PC-3 (cell line): ENCODE measurements at regions not wholly inside any gene's neighbourhood (a gene's known extent, or its start where the extent isn't known, plus 50 kb on each side); places are given as distances from the start of the nearest gene placed in this dataset.

ENCODE experiments used
- ATAC-seq: fragments of 200-7000 bp; cut with Tn5 transposase; 2 replicates; pipeline ENCODE4 v1.9.1; 2020; ENCODE audit warnings: mild to moderate bottlenecking, moderate library complexity
- BruUV-seq: library from RNA; stranded (reverse); fragments of 400-500 nt; replicated peaks from 2 replicates; lab custom pipeline; 2021; lab: Mats Ljungman, UMichigan
- CTCF ChIA-PET: fragments of 300-600 bp; sonication (Branson Sonifier 250); formaldehyde crosslinking; loops from one replicate; lab custom pipeline; 2022; ENCODE audit warnings: antibody characterized with exemption; lab: Charles Lee
- POLR2A ChIA-PET: fragments of 300-600 bp; sonication (Branson Sonifier 250); formaldehyde crosslinking; loops from one replicate; lab custom pipeline; 2022; ENCODE audit warnings: antibody characterized with exemption; ENCODE audit not compliant: unreplicated experiment; lab: Charles Lee
- DNase-seq: peaks from one replicate; pipeline ENCODE4 v3.0.0-alpha.2; 2015
- H2AFZ ChIP-seq: fragments of 300-600 bp; sonication (generic); 2 replicates; pipeline ENCODE4 v1.6.0; 2016; ENCODE audit warnings: antibody characterized with exemption, low read length
- H3F3A ChIP-seq: fragments of 300-600 bp; sonication (generic); one replicate; pipeline ENCODE4 v1.6.0; 2017; ENCODE audit warnings: antibody characterized with exemption, low read length, control low read depth, mild to moderate bottlenecking; ENCODE audit not compliant: unreplicated experiment
- H3K27ac ChIP-seq: fragments of 300-600 bp; sonication (generic); 2 replicates; pipeline ENCODE4 v1.5.1; 2016; ENCODE audit warnings: mild to moderate bottlenecking, low read length
- H3K27me3 ChIP-seq: fragments of 300-600 bp; sonication (generic); 2 replicates; pipeline ENCODE4 v1.6.1; 2016; ENCODE audit warnings: low read length, mixed read lengths
- H3K36me3 ChIP-seq: fragments of 300-600 bp; sonication (generic); 2 replicates; pipeline ENCODE4 v1.6.1; 2016; ENCODE audit warnings: low read depth, mixed run types, low read length, mixed read lengths
- H3K4me1 ChIP-seq: fragments of 300-600 bp; sonication (generic); 2 replicates; pipeline ENCODE4 v1.5.1; 2016; ENCODE audit warnings: low read length; ENCODE audit not compliant: insufficient read depth
- H3K4me2 ChIP-seq: fragments of 300-600 bp; sonication (generic); 2 replicates; pipeline ENCODE4 v1.6.0; 2016; ENCODE audit warnings: low read length
- H3K4me3 ChIP-seq: fragments of 300-600 bp; sonication (generic); 2 replicates; pipeline ENCODE4 v1.5.1; 2016; ENCODE audit warnings: mild to moderate bottlenecking, low read length, mixed read lengths
- H3K79me2 ChIP-seq: fragments of 300-600 bp; sonication (generic); 2 replicates; pipeline ENCODE4 v1.6.1; 2017; ENCODE audit warnings: low read length, mixed read lengths
- H3K9ac ChIP-seq: fragments of 300-600 bp; sonication (generic); 2 replicates; pipeline ENCODE4 v1.6.0; 2016; ENCODE audit warnings: mild to moderate bottlenecking, low read length
- H3K9me2 ChIP-seq: fragments of 300-600 bp; sonication (generic); replicated peaks from 2 replicates; pipeline ENCODE4 v1.6.1; 2016; ENCODE audit warnings: mixed run types, low read length, mixed read lengths
- H3K9me3 ChIP-seq: fragments of 300-600 bp; sonication (generic); 2 replicates; pipeline ENCODE4 v1.6.1; 2016; ENCODE audit warnings: low read length, mixed read lengths
- H4K20me1 ChIP-seq: fragments of 300-600 bp; sonication (generic); 2 replicates; pipeline ENCODE4 v1.6.1; 2016; ENCODE audit warnings: low read length, mixed read lengths
- EZH2 ChIP-seq: fragments of 300-600 bp; sonication (generic); IDR thresholded peaks from one replicate; pipeline ENCODE4 v1.6.1; 2017; ENCODE audit warnings: antibody characterized with exemption, mild to moderate bottlenecking, low read length; ENCODE audit not compliant: unreplicated experiment
- EZH2phosphoT487 ChIP-seq: fragments of 300-600 bp; sonication (generic); IDR thresholded peaks from 2 replicates; pipeline ENCODE4 v1.6.1; 2018; ENCODE audit warnings: mild to moderate bottlenecking, antibody characterized with exemption, low read length, borderline replicate concordance
- intact Hi-C: fragments of 100-400 bp; cut with micrococcal nuclease; formaldehyde crosslinking; loops from 2 replicates; pipeline ENCODE4 v1.9.0; 2023
- TF ChIP-seq, protein P1 (sequence below): fragments of 300-600 bp; sonication (generic); conservative IDR thresholded peaks from 2 replicates; pipeline ENCODE4 v1.5.1; 2017; ENCODE audit warnings: antibody characterized with exemption, low read depth, mild to moderate bottlenecking, low read length

DNA sequence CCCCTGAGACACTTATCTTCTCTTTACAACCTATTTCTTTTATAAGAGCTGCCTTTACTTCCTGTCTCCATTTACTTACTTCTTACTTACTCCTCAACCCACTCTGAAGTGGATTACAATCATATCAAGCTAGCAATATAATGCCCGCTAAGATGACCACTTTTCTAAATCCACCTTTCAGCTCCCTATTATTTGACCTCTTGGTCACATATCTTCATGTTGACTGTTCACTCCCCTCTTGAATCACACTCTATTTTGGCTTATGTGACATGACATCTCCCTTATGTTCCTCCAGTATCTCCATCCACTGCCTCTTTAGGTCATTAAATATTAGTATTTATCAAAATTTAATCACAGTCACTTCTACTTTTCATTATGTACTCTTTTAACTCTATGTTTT lies 255.3 kb upstream of the TRPC7 start:
- H3K4me3 ChIP-seq: no peak overlapping the region
- H3F3A ChIP-seq: no peaks in the 10 kb centered on the region
- H3K27me3 ChIP-seq: no peaks in the 10 kb centered on the region
- DNase-seq (no peak), ATAC-seq (no peak)
- no peaks in the 10 kb centered on the region for H3K9me2 ChIP-seq
- no peaks in the 10 kb centered on the region for H3K36me3 ChIP-seq
- intact Hi-C loops: no loop called here
- H3K79me2 ChIP-seq: no peaks in the 10 kb centered on the region
- H2AFZ ChIP-seq: no peak overlapping the region
- no peak for TF ChIP-seq EZH2phosphoT487
- TF ChIP-seq, protein P1, sequence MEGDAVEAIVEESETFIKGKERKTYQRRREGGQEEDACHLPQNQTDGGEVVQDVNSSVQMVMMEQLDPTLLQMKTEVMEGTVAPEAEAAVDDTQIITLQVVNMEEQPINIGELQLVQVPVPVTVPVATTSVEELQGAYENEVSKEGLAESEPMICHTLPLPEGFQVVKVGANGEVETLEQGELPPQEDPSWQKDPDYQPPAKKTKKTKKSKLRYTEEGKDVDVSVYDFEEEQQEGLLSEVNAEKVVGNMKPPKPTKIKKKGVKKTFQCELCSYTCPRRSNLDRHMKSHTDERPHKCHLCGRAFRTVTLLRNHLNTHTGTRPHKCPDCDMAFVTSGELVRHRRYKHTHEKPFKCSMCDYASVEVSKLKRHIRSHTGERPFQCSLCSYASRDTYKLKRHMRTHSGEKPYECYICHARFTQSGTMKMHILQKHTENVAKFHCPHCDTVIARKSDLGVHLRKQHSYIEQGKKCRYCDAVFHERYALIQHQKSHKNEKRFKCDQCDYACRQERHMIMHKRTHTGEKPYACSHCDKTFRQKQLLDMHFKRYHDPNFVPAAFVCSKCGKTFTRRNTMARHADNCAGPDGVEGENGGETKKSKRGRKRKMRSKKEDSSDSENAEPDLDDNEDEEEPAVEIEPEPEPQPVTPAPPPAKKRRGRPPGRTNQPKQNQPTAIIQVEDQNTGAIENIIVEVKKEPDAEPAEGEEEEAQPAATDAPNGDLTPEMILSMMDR: no peak
- TF ChIP-seq EZH2: no peak
- peaks cover 52% of the 10 kb centered on the region for H3K4me1 ChIP-seq
- no peaks in the 10 kb centered on the region for H3K9me3 ChIP-seq
- peak overlapping the region; percentile 23; the same call in 1 of the 2 replicates for H3K27ac ChIP-seq
- POLR2A ChIA-PET: no interaction called here
- no TSS peak for BruUV-seq
- H4K20me1 ChIP-seq: no peaks in the 10 kb centered on the region
- CTCF ChIA-PET: no interaction called here
- no peak overlapping the region for H3K4me2 ChIP-seq
- no peak overlapping the region for H3K9ac ChIP-seq

DNA sequence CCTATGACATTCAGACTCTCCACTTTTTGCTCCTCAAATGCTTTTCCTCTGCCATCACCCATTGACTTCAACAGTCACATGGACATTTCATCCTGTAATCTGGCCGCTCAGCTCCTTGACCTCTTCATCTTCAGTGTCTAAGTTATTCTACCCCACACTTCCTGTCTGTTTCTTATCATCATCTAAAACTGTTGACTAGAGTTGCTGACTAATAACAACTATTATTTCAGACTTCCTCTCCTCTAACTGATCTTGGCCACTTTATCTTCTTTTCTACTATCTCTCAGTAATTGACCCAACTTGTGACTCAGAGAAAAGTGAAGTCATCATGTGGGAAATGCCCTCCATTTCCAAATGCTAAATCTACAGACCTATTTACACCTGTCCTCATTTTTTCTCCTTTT lies 254.7 kb upstream of the TRPC7 start:
- Histone ChIP-seq H3K4me1 (peaks cover 52% of the 10 kb centered on the region), H3K36me3 (no peaks in the 10 kb centered on the region), H3K9me2 (no peaks in the 10 kb centered on the region), H3K79me2 (no peaks in the 10 kb centered on the region), H3F3A (no peaks in the 10 kb centered on the region), H3K4me2 (no peak overlapping the region), H3K4me3 (no peak overlapping the region), H4K20me1 (no peaks in the 10 kb centered on the region), H2AFZ (no peak overlapping the region), H3K9ac (no peak overlapping the region), H3K9me3 (no peaks in the 10 kb centered on the region), H3K27me3 (no peaks in the 10 kb centered on the region), H3K27ac (peak overlapping the region; percentile 38)
- DNase-seq: peak; percentile 46
- intact Hi-C loops: no loop called here
- ATAC-seq: no peak
- ChIA-PET POLR2A (no interaction called here), CTCF (no interaction called here)
- BruUV-seq: no TSS peak
- no peak for TF ChIP-seq EZH2phosphoT487
- no peak for TF ChIP-seq EZH2
- TF ChIP-seq, protein P1: no peak

DNA sequence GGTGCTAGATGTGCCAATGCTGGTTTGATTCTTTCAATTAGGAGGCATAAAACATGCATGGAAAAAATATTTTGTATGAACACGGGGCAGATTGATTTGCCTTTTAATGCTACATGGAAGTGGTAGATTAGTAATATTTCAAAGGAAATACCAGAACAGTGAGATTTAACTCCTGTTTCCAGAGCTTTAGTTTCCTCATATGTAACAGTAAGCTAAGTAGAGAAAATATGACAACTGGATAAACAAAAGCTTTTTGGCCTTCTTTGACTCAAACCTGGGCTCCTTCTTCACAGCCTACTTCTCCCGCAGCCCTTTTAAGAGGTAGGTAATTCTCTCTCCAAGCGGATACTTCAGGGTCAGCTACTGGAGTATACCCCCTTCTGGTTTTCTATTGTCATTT lies 254.2 kb upstream of the TRPC7 start:
- no peaks in the 10 kb centered on the region for H3K36me3 ChIP-seq
- no peaks in the 10 kb centered on the region for H3K27me3 ChIP-seq
- ChIA-PET POLR2A (no interaction called here), CTCF (no interaction called here)
- no peaks in the 10 kb centered on the region for H3K9me3 ChIP-seq
- no peaks in the 10 kb centered on the region for H3F3A ChIP-seq
- no peak overlapping the region for H3K9ac ChIP-seq
- no peak overlapping the region for H3K4me2 ChIP-seq
- TF ChIP-seq, protein P1: no peak
- TF ChIP-seq EZH2 (no peak), EZH2phosphoT487 (no peak)
- H2AFZ ChIP-seq: no peak overlapping the region
- peak overlapping the region; percentile 38 for H3K27ac ChIP-seq
- H3K9me2 ChIP-seq: no peaks in the 10 kb centered on the region
- ATAC-seq (no peak), DNase-seq (no peak)
- H3K4me3 ChIP-seq: no peak overlapping the region
- intact Hi-C loops: no loop called here
- no TSS peak for BruUV-seq
- H4K20me1 ChIP-seq: no peaks in the 10 kb centered on the region
- peaks cover 51% of the 10 kb centered on the region for H3K4me1 ChIP-seq
- H3K79me2 ChIP-seq: no peaks in the 10 kb centered on the region
